Ectodermal cell (in vitro differentiated cells): ENCODE measurements at regions not wholly inside any gene's neighbourhood (a gene's known extent, or its start where the extent isn't known, plus 50 kb on each side); places are given as distances from the start of the nearest gene placed in this dataset.

Experiments
- H3K27ac ChIP-seq: 2 replicates; pipeline ENCODE4 v1.7.0; 2013; ENCODE audit warnings: mild to moderate bottlenecking, low read depth, low read length; ENCODE audit not compliant: insufficient read depth, poor library complexity, severe bottlenecking
- H3K27me3 ChIP-seq: 2 replicates; pipeline ENCODE4 v1.7.0; 2013; ENCODE audit warnings: mild to moderate bottlenecking, low read length; ENCODE audit not compliant: insufficient read depth, control insufficient read depth, poor library complexity, severe bottlenecking
- H3K36me3 ChIP-seq: one replicate; pipeline ENCODE4 v1.7.0; 2013; ENCODE audit warnings: low read length; ENCODE audit not compliant: control insufficient read depth, insufficient read depth
- H3K4me1 ChIP-seq: one replicate; pipeline ENCODE4 v1.7.0; 2013; ENCODE audit warnings: low read length; ENCODE audit not compliant: control insufficient read depth, insufficient read depth
- H3K4me3 ChIP-seq: 2 replicates; pipeline ENCODE4 v1.7.0; 2013; ENCODE audit warnings: low read depth, low read length, control low read depth; ENCODE audit not compliant: insufficient read depth
- H3K9me3 ChIP-seq: 2 replicates; pipeline ENCODE4 v1.7.0; 2013; ENCODE audit warnings: mild to moderate bottlenecking, low read length, moderate library complexity; ENCODE audit not compliant: control insufficient read depth
- WGBS, 2 experiments: methylation state at CpG; one replicate each; pipeline ENCODE4 v1.1.7; 2013; ENCODE audit warnings: missing lambda C conversion rate in 2 of 2; 5-methylcytosine and 5-hydroxymethylcytosine counted together

GRCh38 chr18:37986665-37987064 lies 421.1 kb upstream of the CELF4 start:
- 82 to 84% methylated on average over 4 of the region's 4 CpGs for WGBS, 2 experiments
- Histone ChIP-seq H3K27ac (no peak overlapping the region), H3K4me1 (peaks cover 14% of the 10 kb centered on the region), H3K9me3 (no peaks in the 10 kb centered on the region), H3K27me3 (no peaks in the 10 kb centered on the region), H3K36me3 (no peaks in the 10 kb centered on the region), H3K4me3 (no peak overlapping the region)

- 12 to 14% methylated on average over 4 of the region's 5 CpGs for WGBS, 2 experiments
These were observed 419.5 kb upstream of the CELF4 start for GRCh38 chr18:37985126-37985525.

GRCh38 chr18:37980556-37980955 lies 415.0 kb upstream of the CELF4 start:
- Histone ChIP-seq H3K4me1 (peaks cover 8% of the 10 kb centered on the region), H3K9me3 (no peaks in the 10 kb centered on the region), H3K36me3 (no peaks in the 10 kb centered on the region), H3K27ac (no peak overlapping the region), H3K4me3 (no peak overlapping the region), H3K27me3 (no peaks in the 10 kb centered on the region)

More at GRCh38 chr18:37985126-37985525, 419.5 kb upstream of the CELF4 start:
- no peaks in the 10 kb centered on the region for H3K9me3 ChIP-seq
- no peaks in the 10 kb centered on the region for H3K36me3 ChIP-seq
- peaks cover 14% of the 10 kb centered on the region for H3K4me1 ChIP-seq
- no peaks in the 10 kb centered on the region for H3K27me3 ChIP-seq
- no peak overlapping the region for H3K27ac ChIP-seq
- no peak overlapping the region for H3K4me3 ChIP-seq

- Histone ChIP-seq H3K9me3 (no peaks in the 10 kb centered on the region), H3K27me3 (no peaks in the 10 kb centered on the region), H3K27ac (no peak overlapping the region), H3K4me1 (no peaks in the 10 kb centered on the region), H3K4me3 (no peak overlapping the region), H3K36me3 (no peaks in the 10 kb centered on the region)
- 86 to 90% methylated on average over 1 of the region's 1 CpG for WGBS, 2 experiments
These were observed 409.8 kb upstream of the CELF4 start for GRCh38 chr18:37975446-37975845.

GRCh38 chr18:37967261-37967660 lies 401.7 kb upstream of the CELF4 start:
- no peaks in the 10 kb centered on the region for H3K9me3 ChIP-seq
- no CpG with 5 or more reads among the region's 1 CpG for WGBS, 2 experiments
- no peaks in the 10 kb centered on the region for H3K27me3 ChIP-seq
- no peak overlapping the region for H3K27ac ChIP-seq
- no peaks in the 10 kb centered on the region for H3K36me3 ChIP-seq
- H3K4me1 ChIP-seq: no peaks in the 10 kb centered on the region
- no peak overlapping the region for H3K4me3 ChIP-seq

- Histone ChIP-seq H3K27ac (no peak overlapping the region), H3K27me3 (no peaks in the 10 kb centered on the region), H3K4me1 (no peaks in the 10 kb centered on the region), H3K9me3 (no peaks in the 10 kb centered on the region), H3K36me3 (no peaks in the 10 kb centered on the region), H3K4me3 (no peak overlapping the region)
- WGBS, 2 experiments: 84 to 100% methylated on average over 1 of the region's 1 CpG
These were observed 400.0 kb upstream of the CELF4 start for GRCh38 chr18:37965572-37965970.

GRCh38 chr18:37964885-37965571 lies 399.4 kb upstream of the CELF4 start:
- WGBS, 2 experiments: 72 to 78% methylated on average over 2 of the region's 2 CpGs
- H3K27me3 ChIP-seq: no peaks in the 10 kb centered on the region
- no peak overlapping the region for H3K4me3 ChIP-seq
- no peak overlapping the region for H3K27ac ChIP-seq
- H3K4me1 ChIP-seq: no peaks in the 10 kb centered on the region
- no peaks in the 10 kb centered on the region for H3K9me3 ChIP-seq
- H3K36me3 ChIP-seq: no peaks in the 10 kb centered on the region

GRCh38 chr18:37963837-37964236 lies 398.2 kb upstream of the CELF4 start:
- 92 to 100% methylated on average over 3 of the region's 3 CpGs for WGBS, 2 experiments
- Histone ChIP-seq H3K27ac (no peak overlapping the region), H3K27me3 (no peaks in the 10 kb centered on the region)

GRCh38 chr18:37962316-37962966 lies 396.8 kb upstream of the CELF4 start:
- Histone ChIP-seq H3K9me3 (no peaks in the 10 kb centered on the region), H3K4me3 (no peak overlapping the region), H3K36me3 (no peaks in the 10 kb centered on the region), H3K27me3 (no peaks in the 10 kb centered on the region), H3K27ac (no peak overlapping the region), H3K4me1 (no peaks in the 10 kb centered on the region)
- WGBS, 2 experiments: 72 to 76% methylated on average over 9 of the region's 9 CpGs

More at GRCh38 chr18:37963837-37964236, 398.2 kb upstream of the CELF4 start:
- H3K4me1 ChIP-seq: no peaks in the 10 kb centered on the region
- no peak overlapping the region for H3K4me3 ChIP-seq
- H3K36me3 ChIP-seq: no peaks in the 10 kb centered on the region
- H3K9me3 ChIP-seq: no peaks in the 10 kb centered on the region

GRCh38 chr18:37958499-37958898 lies 392.9 kb upstream of the CELF4 start:
- no peaks in the 10 kb centered on the region for H3K9me3 ChIP-seq
- H3K36me3 ChIP-seq: no peaks in the 10 kb centered on the region
- H3K4me1 ChIP-seq: no peaks in the 10 kb centered on the region
- H3K27me3 ChIP-seq: no peaks in the 10 kb centered on the region
- H3K4me3 ChIP-seq: no peak overlapping the region
- WGBS, 2 experiments: 95 to 96% methylated on average over 2 of the region's 3 CpGs
- no peak overlapping the region for H3K27ac ChIP-seq
